ENCODE measurements at regions not wholly inside any gene's neighbourhood (a gene's known extent, or its start where the extent isn't known, plus 50 kb on each side); places are given as distances from the start of the nearest gene placed in this dataset.
A peak's percentile ranks its signal among the peaks of the same experiment; 100 is the strongest.
"Not testable (repeated sequence)": the region's sequence is repeated elsewhere in the genome, so short reads cannot be mapped to it uniquely, and the experiment has no call there.

- DNase-seq (ENCODE audit: extremely low spot score, insufficient read length, low read depth) (no peak), FAIRE-seq (no peak)
Observed at GRCh38 chr6:27854421-27854820, 57.8 kb downstream of the OR2B2 start.

DNA sequence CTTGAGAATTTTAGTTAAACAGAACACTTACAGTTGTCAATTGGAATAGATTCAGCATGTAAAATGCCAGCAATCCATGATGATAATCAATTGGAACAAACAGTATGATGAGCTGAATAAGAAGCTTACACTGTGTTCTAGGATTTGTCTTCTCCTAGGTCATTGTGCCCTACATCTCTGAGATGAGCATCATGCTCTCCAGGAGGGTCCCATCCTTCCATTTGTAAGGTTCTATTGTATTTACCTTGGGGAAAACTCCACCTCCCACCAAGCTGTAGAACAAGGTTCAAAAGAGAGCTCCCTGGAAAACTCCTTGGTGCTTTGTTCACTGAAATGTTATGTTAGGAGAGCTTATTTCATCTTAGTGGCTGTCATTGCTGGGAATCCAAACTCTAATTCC, 60.8 kb downstream of the OR2B2 start:
- no peak for FAIRE-seq
- no peak for DNase-seq (ENCODE audit: extremely low spot score, insufficient read length, low read depth)

DNA sequence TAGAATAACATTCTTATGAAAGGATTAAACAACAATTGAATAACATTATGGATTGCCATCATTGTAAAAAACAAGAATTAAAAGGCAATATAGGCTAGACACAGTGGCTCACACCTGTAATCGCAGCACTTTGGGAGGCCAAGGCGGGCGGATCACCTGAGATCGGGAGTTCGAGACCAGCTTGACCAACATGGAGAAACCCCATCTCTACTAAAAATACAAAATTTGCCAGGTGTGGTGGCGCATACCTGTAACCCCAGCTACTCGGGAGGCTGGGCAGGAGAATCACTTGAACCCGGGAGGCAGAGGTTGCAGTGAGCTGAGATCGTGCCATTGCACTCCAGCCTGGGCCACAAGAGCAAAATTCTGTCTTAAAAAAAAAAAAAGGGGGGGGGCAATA, 63.2 kb downstream of the OR2B2 start:
- DNase-seq (ENCODE audit: extremely low spot score, insufficient read length, low read depth); FAIRE-seq: not testable (repeated sequence)

DNA sequence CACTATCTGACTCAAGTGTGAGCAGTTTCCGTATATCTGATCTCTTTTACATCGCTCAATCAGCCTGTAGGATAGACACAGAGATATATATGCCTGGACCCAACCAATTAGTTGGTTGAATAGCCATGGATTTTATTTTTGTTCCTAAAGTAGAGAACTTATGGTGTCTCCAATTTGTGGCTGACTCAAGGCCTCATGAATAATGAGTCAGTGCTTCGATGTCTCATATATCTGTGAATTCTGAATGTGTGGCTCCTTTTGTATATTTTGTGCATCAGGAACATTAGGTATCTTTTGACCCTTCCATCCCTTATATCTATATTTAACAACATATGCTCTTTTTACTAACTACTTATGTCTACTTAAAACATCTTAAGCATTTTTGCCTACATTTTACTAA, 64.5 kb downstream of the OR2B2 start:
- no peak for DNase-seq (ENCODE audit: extremely low spot score, insufficient read length, low read depth)
- FAIRE-seq, result no peak

DNA sequence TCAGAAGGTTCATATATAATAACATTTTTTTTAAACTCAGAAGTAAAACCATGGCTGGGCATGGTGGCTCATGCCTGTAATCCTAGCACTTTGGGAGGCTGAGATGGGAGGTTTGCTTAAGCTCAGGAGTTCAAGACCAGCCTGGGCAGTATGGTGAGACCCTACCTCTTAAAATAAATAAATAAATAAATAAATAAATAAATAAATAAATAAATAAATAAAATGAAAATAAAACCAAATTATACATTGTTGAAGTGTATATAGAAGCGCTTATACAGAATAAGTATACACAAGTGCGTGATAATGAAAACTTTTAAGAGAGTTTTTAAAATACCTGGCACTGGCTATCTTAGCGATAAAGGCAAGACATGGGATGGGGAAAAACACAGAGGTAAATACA, 71.6 kb downstream of the OR2B2 start:
- DNase-seq (ENCODE audit: extremely low spot score, insufficient read length, low read depth) (no peak), FAIRE-seq (no peak)

DNA sequence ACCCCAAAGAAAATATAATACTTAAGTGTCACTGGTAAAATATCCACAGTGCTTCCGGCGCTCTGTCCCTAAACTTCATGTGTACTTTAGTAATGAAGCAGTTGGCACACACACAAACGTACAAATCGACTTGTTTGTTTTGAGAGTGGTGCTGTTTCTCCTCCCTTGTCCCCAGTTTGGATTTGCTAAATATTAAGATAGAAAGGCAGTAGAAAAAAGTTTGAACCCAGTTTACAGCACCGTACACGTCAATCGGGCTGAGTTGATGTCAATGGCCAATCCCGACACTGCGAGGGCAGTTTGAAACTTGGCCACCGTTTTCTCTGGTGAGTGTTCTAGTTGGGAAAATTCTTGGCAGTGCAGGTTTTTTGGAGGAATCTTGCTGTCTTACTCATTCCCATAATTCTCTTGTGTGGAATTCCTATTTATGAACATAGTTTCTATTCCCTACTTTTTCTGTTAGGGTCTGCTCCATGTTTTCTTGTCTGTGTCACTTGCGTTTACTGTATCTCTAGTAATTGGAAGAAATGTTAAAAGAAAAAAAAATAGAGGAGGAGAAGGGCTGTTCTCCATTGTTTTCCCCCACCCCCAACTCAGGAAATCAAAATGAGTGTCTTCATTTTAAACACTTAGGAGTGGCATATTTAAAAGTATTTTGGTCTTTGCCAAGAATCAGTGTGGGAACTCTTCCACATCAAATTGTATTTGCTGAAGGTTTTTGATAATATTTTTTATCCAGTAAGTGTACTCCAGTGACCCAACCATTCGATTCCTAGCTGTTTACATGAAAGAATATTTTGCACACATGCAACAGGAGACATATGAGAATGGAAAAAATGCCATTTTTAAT, 72.3 kb downstream of the OR2B2 start:
- FAIRE-seq (peak; percentile 49), DNase-seq (ENCODE audit: extremely low spot score, insufficient read length, low read depth) (no peak)

- DNase-seq (ENCODE audit: extremely low spot score, insufficient read length, low read depth), result no peak
- FAIRE-seq, result no peak
Observed at GRCh38 chr6:27838945-27839625, 73.1 kb downstream of the OR2B2 start.

DNA sequence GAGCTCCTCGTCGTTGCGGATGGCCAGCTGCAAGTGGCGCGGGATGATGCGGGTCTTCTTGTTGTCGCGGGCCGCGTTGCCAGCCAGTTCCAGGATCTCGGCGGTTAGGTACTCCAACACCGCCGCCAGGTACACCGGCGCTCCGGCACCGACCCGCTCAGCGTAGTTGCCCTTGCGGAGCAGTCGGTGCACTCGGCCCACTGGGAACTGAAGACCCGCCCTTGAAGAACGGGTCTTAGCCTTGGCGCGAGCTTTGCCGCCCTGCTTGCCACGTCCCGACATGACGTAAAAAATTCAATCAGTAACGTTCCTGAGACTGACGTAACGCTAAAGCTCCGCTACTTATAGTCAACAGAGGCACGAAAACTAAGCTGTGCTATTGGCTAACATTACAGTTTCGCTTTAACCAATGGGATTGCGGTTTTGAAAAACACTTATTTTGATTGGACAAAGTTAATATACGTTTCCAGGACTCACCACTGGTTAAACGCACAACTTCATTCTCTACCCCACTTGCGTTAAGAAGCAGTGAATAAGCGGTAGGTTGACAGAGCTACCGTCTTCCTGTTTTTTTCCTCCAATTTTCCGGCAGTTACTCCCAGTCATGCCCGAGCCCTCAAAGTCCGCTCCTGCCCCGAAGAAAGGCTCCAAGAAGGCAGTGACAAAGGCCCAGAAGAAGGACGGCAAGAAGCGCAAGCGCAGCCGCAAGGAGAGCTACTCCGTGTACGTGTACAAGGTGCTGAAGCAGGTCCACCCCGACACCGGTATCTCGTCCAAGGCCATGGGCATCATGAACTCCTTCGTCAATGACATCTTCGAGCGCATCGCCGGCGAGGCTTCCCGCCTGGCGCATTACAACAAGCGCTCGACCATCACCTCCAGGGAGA, 73.9 kb downstream of the OR2B2 start:
- FAIRE-seq (peak; percentile 96), DNase-seq (ENCODE audit: extremely low spot score, insufficient read length, low read depth) (peak; percentile 60)

GRCh38 chr6:27837625-27838057, 74.6 kb downstream of the OR2B2 start:
- no peak for DNase-seq (ENCODE audit: extremely low spot score, insufficient read length, low read depth)

DNA sequence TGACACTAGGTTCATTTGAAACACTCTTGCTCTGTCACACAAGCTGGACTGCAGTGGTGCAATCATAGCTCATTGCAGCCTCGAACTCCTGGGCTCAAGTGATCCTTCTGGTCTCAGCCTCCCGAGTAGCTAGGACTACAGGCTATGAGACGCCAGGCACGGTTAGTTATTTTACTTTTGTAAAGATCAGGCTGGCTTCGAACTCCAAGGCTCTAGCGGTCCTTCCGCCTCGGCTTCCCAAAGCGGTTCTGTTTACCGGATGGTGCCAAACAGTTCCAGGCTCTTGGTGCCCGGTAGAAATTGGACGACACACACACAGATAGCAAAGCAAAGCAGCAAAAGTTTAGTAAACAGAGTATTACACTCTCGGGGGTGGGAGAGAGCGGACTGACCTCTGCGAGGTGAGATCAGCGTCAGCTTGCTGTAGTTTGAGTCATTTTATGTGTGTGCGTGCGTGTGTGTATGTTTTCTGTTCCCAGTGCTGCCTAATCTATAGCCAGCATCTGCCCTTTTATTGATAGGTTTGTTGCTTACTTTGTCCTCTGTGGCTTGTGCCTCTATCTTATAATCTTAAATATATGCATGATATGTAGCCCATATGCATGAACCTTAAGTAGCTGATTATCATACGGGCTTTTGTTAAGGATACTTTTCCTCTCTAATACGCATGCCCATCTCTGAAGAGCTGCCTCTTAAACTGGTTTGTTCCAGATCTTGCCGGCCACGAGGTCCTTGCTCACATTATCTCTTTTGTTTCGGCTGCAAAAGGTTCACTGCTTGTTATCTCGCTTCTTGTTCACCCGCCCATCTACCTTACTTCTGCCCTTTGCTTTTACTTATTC, 75.2 kb downstream of the OR2B2 start:
- DNase-seq (ENCODE audit: extremely low spot score, insufficient read length, low read depth) (no peak), FAIRE-seq (peak; percentile 66)

More at GRCh38 chr6:27837625-27838057, 74.6 kb downstream of the OR2B2 start:
- no peak for FAIRE-seq

GRCh38 chr6:27836141-27836782, 75.9 kb downstream of the OR2B2 start:
- FAIRE-seq (no peak), DNase-seq (ENCODE audit: extremely low spot score, insufficient read length, low read depth) (no peak)

- DNase-seq (ENCODE audit: extremely low spot score, insufficient read length, low read depth) (no peak), FAIRE-seq (no peak)
Observed at GRCh38 chr6:27834879-27835549, 77.2 kb downstream of the OR2B2 start.

DNA sequence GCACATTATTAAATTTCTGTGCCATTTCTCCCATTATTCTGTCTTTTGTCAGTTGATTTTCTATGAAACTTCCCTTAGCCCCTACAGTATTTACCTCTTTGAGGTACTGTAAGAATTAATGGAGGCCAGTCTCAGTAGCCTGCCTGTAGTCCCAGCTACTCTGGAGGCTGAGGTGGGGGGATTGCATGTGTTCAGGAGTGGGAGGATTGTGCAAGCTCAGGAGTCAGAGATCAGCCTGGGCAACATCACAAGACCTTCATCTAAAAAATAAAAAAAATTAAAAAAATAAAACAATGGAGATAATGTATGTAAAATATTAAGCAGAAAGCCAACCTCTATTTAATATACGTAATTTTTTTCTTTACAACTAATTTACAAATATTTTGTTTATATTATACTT, 77.8 kb downstream of the OR2B2 start:
- no peak for DNase-seq (ENCODE audit: extremely low spot score, insufficient read length, low read depth)
- no peak for FAIRE-seq

DNA sequence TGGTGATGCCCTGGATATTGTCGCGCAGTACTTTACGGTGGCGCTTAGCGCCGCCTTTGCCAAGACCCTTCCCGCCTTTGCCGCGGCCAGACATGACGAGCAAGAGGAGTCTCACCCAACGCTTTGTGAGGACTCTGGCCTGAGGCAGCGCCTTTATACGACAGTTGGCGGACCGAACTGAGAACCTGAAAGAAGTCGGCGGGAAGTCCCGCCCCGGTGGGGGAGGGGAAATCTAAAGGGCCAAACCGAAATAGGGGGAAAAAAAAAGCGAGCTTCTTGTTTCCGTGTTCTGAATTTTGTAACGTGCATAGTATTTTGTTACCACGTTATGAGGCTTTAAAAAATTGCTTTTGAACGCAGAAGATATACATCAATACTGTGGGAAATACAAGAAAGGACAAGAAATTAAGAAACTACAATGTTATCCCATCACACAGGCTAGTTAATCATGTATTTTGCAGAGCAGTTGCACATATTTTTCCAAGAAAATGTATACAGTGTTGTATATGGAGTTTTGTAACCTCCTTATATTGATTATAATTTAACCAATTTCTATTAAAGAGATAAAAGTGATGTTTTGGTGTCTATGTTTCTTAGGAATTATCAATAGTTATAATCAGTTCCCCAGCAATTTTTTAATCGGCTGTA, 80.6 kb downstream of the OR2B2 start:
- FAIRE-seq, result not testable (repeated sequence)

GRCh38 chr6:27830600-27831433, 81.4 kb downstream of the OR2B2 start:
- peak; percentile 100 for FAIRE-seq
- not testable (repeated sequence) for DNase-seq (ENCODE audit: extremely low spot score, insufficient read length, low read depth)

More for the DNA sequence above, 80.6 kb downstream of the OR2B2 start:
- DNase-seq (ENCODE audit: extremely low spot score, insufficient read length, low read depth), result not testable (repeated sequence)

GRCh38 chr6:27830212-27830599, 82.0 kb downstream of the OR2B2 start:
- DNase-seq (ENCODE audit: extremely low spot score, insufficient read length, low read depth) (no peak), FAIRE-seq (no peak)
